ENCODE measurements at regions not wholly inside any gene's neighbourhood (a gene's known extent, or its start where the extent isn't known, plus 50 kb on each side); places are given as distances from the start of the nearest gene placed in this dataset.

GRCh38 chr1:87620807-87621206 lies 292.1 kb downstream of the LMO4 start:
- no peak for DNase-seq (ENCODE audit: low spot score)
- TF ChIP-seq EZH2phosphoT487 (IDR thresholded peaks at IDR 0.05; ENCODE audit: borderline replicate concordance, low read depth, low read length) (no peak), CTCF (conservative IDR thresholded peaks at IDR 0.05; ENCODE audit: low read length) (no peak)
- Histone ChIP-seq H4K20me1 (ENCODE audit: insufficient read depth, low read length) (no peaks in the 10 kb centered on the region), H3K27ac (ENCODE audit: low read depth, low read length, poor library complexity, severe bottlenecking) (no peak overlapping the region), H2AFZ (ENCODE audit: low read length) (no peak overlapping the region), H3K4me3 (ENCODE audit: low read depth, low read length, poor library complexity, severe bottlenecking) (no peak overlapping the region), H3K4me1 (ENCODE audit: insufficient read depth, low read length, poor library complexity, severe bottlenecking) (no peaks in the 10 kb centered on the region), H3K36me3 (ENCODE audit: insufficient read depth, low read length) (no peaks in the 10 kb centered on the region), H3K79me2 (ENCODE audit: insufficient read depth, low read depth, low read length) (no peaks in the 10 kb centered on the region), H3K9me3 (ENCODE audit: low read length) (no peaks in the 10 kb centered on the region), H3K9me2 (ENCODE audit: insufficient read depth, low read length) (no peaks in the 10 kb centered on the region), H3K4me2 (ENCODE audit: low read length) (no peak overlapping the region)
- POLR2A ChIA-PET, result no interaction called here
- CTCF ChIA-PET (ENCODE audit: unreplicated experiment), result no interaction called here
- intact Hi-C loops (cut with micrococcal nuclease; ENCODE audit: unreplicated experiment), result no loop called here
- no TSS peak for BruUV-seq (replicated peaks)

DNA sequence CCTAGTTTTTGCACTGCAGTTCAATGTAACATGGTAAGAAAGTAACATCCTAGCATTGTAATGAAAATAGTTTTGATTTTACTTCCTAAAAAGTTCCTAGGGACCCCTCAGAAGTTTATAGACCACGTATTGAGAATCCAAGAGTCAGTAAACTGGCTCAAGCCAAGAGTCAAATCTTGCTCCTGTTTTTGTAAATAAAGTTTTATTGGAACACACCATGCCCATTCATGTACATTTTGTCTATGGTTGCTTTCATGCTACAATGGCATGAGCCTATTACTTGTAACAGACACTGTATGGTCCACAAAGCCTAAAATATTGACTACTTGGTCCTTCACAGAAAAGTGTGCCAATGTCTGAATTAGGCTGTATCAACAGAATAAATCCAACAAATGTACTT lies 301.0 kb downstream of the LMO4 start:
- Histone ChIP-seq H3K9me3 (ENCODE audit: low read length) (no peaks in the 10 kb centered on the region), H3K4me1 (ENCODE audit: insufficient read depth, low read length, poor library complexity, severe bottlenecking) (no peaks in the 10 kb centered on the region), H3K9me2 (ENCODE audit: insufficient read depth, low read length) (no peaks in the 10 kb centered on the region), H4K20me1 (ENCODE audit: insufficient read depth, low read length) (no peaks in the 10 kb centered on the region), H3K4me3 (ENCODE audit: low read depth, low read length, poor library complexity, severe bottlenecking) (no peak overlapping the region), H3K79me2 (ENCODE audit: insufficient read depth, low read depth, low read length) (no peaks in the 10 kb centered on the region), H3K4me2 (ENCODE audit: low read length) (no peak overlapping the region), H3K36me3 (ENCODE audit: insufficient read depth, low read length) (no peaks in the 10 kb centered on the region), H3K27ac (ENCODE audit: low read depth, low read length, poor library complexity, severe bottlenecking) (no peak overlapping the region), H2AFZ (ENCODE audit: low read length) (no peak overlapping the region)
- intact Hi-C loops (cut with micrococcal nuclease; ENCODE audit: unreplicated experiment), result no loop called here
- BruUV-seq (replicated peaks), result no TSS peak
- no peak for DNase-seq (ENCODE audit: low spot score)
- POLR2A ChIA-PET, result no interaction called here
- TF ChIP-seq CTCF (conservative IDR thresholded peaks at IDR 0.05; ENCODE audit: low read length), result no peak
- no peak for TF ChIP-seq EZH2phosphoT487 (IDR thresholded peaks at IDR 0.05; ENCODE audit: borderline replicate concordance, low read depth, low read length)
- CTCF ChIA-PET (ENCODE audit: unreplicated experiment), result no interaction called here

GRCh38 chr1:87632232-87632631 lies 303.6 kb downstream of the LMO4 start:
- Histone ChIP-seq H3K4me2 (ENCODE audit: low read length) (no peak overlapping the region), H4K20me1 (ENCODE audit: insufficient read depth, low read length) (no peaks in the 10 kb centered on the region), H3K9me3 (ENCODE audit: low read length) (no peaks in the 10 kb centered on the region), H3K36me3 (ENCODE audit: insufficient read depth, low read length) (no peaks in the 10 kb centered on the region), H3K79me2 (ENCODE audit: insufficient read depth, low read depth, low read length) (no peaks in the 10 kb centered on the region), H3K9me2 (ENCODE audit: insufficient read depth, low read length) (no peaks in the 10 kb centered on the region), H3K27ac (ENCODE audit: low read depth, low read length, poor library complexity, severe bottlenecking) (no peak overlapping the region), H2AFZ (ENCODE audit: low read length) (no peak overlapping the region), H3K4me1 (ENCODE audit: insufficient read depth, low read length, poor library complexity, severe bottlenecking) (no peaks in the 10 kb centered on the region), H3K4me3 (ENCODE audit: low read depth, low read length, poor library complexity, severe bottlenecking) (no peak overlapping the region)
- intact Hi-C loops (cut with micrococcal nuclease; ENCODE audit: unreplicated experiment), result no loop called here
- TF ChIP-seq CTCF (conservative IDR thresholded peaks at IDR 0.05; ENCODE audit: low read length) (no peak), EZH2phosphoT487 (IDR thresholded peaks at IDR 0.05; ENCODE audit: borderline replicate concordance, low read depth, low read length) (no peak)
- ChIA-PET POLR2A (interaction anchor here (0.6 kb wide), 1 partner anchor 66 kb away, joined by 3 read pairs; no protein-coding TSS in a partner anchor), CTCF (ENCODE audit: unreplicated experiment) (no interaction called here)
- DNase-seq (ENCODE audit: low spot score), result no peak
- no TSS peak for BruUV-seq (replicated peaks)

All from OCI-LY7 (cell line).